ENCODE measurements at regions not wholly inside any gene's neighbourhood (a gene's known extent, or its start where the extent isn't known, plus 50 kb on each side); places are given as distances from the start of the nearest gene placed in this dataset.

GRCh38 chr1:229161740-229162139 is 109.2 kb upstream of the RAB4A start:
- TF ChIP-seq EZH2 (IDR thresholded peaks at IDR 0.05; ENCODE audit: low read depth, unreplicated experiment), result no peak
- no peak for TF ChIP-seq CTCF (conservative IDR thresholded peaks at IDR 0.05; ENCODE audit: low read depth in 2 of 2)
- TF ChIP-seq POLR2AphosphoS5 (IDR thresholded peaks at IDR 0.05; ENCODE audit: low read depth), result no peak
- no peak for TF ChIP-seq ETS1 (IDR thresholded peaks at IDR 0.05)
- TF ChIP-seq REST (IDR thresholded peaks at IDR 0.05; ENCODE audit: unreplicated experiment), result no peak
- no peak for TF ChIP-seq ZNF114 (CRISPR knock-in tag; IDR thresholded peaks at IDR 0.05)
- no peak for TF ChIP-seq JUNB (IDR thresholded peaks at IDR 0.05; ENCODE audit: unreplicated experiment)
- no peak for TF ChIP-seq EZH2phosphoT487 (IDR thresholded peaks at IDR 0.05; ENCODE audit: unreplicated experiment)

Measured in GM23338 (cell line).